Vagina (tissue), 2 donors: ENCODE measurements at regions not wholly inside any gene's neighbourhood (a gene's known extent, or its start where the extent isn't known, plus 50 kb on each side); places are given as distances from the start of the nearest gene placed in this dataset.

ENCODE experiments used
- DNase-seq, 2 donors: peaks; one replicate each; pipeline ENCODE4 v3.0.0-alpha.2; 2017; ENCODE audit errors: extremely low spot score in 2 of 2
- H3K27ac ChIP-seq: fragments of 200-600 bp; sonication (generic); one replicate; pipeline ENCODE4 v1.5.1; 2019
- H3K27me3 ChIP-seq: fragments of 200-600 bp; sonication (generic); one replicate; pipeline ENCODE4 v1.5.1; 2019
- H3K36me3 ChIP-seq, 2 donors: fragments of 200-600 bp; sonication (generic); one replicate each; pipeline ENCODE4 v1.5.1; 2017 to 2019
- H3K4me1 ChIP-seq: fragments of 200-600 bp; sonication (generic); one replicate; pipeline ENCODE4 v1.5.1; 2019
- H3K4me3 ChIP-seq, 2 donors: fragments of 200-600 bp; sonication (generic); 1 replicate in 1 of 2; 2 replicates in 1 of 2; pipeline ENCODE4 v1.5.1; 2016 to 2019
- H3K9me3 ChIP-seq: fragments of 200-600 bp; sonication (generic); one replicate; pipeline ENCODE4 v1.5.1; 2019
- CTCF ChIP-seq, 3 experiments: fragments of 450-650 bp in 2 of 3; fragments of 200-600 bp in 1 of 3; sonication (generic) in 1 of 3; IDR thresholded peaks; one replicate each; pipeline ENCODE4 v1.5.1; 2017 to 2019; ENCODE audit warnings: antibody characterized with exemption in 3 of 3, mild to moderate bottlenecking in 2 of 3, moderate library complexity in 2 of 3
- POLR2A ChIP-seq, 2 donors: fragments of 450-650 bp; IDR thresholded peaks; one replicate each; pipeline ENCODE4 v1.6.1; 2017; ENCODE audit warnings: antibody characterized with exemption in 2 of 2, mild to moderate bottlenecking in 2 of 2, moderate library complexity in 2 of 2
- POLR2AphosphoS5 ChIP-seq, 2 donors: sonication (generic); formaldehyde crosslinking; IDR thresholded peaks; one replicate each; pipeline ENCODE4 v1.9.0; 2017; ENCODE audit warnings: antibody characterized with exemption in 2 of 2, mild to moderate bottlenecking in 2 of 2, low read depth in 1 of 2; ENCODE audit not compliant: insufficient read depth in 1 of 2
- intact Hi-C: fragments of 100-400 bp; cut with DNase I; formaldehyde crosslinking; loops from one replicate; pipeline ENCODE4 v1.15.1; 2023

DNA sequence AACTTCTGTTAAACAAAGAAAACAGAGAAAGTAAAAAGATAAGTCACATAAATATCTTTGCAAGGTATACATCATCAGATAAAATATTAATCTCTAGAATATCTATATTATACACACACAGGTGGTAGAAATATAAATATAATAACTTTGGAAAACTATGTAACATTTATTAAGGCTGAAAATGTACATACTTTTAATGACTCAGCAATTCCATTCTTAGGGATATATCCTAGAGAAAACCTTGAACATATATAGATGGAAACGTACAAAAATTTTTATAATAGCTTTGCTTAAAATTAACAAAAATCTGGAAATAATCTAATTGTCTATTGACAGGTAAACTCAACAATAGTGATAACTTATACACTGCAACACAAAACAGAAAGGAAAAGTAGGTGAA is 381.3 kb downstream of the GPD2 start:
- intact Hi-C loops, result no loop called here
- no peaks in the 10 kb centered on the region for H3K27me3 ChIP-seq

DNA sequence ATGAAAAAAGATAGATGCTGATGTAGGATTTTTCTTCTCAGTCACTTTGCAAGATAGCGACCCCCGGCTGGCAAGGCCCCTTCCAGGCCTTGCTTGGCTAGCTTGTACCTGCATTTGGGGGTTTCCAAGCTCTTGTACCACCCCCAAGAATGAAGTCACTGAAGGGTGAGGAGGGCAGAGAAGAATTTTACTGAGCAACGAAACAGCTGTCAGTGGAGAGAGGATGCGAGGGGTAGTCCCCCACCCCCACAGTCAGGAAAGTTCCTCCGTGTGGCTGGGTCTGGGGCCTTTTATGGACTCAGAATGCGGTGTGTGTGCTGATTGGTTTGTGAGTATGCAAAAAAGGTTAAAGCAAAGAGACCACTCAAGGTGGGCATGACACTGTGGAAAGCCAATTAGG is 382.0 kb downstream of the GPD2 start:
- H3K27me3 ChIP-seq, result no peaks in the 10 kb centered on the region
- TF ChIP-seq CTCF (IDR thresholded peaks at IDR 0.05) (no peak), POLR2A (IDR thresholded peaks at IDR 0.05) (no peak), POLR2AphosphoS5 (IDR thresholded peaks at IDR 0.05; ENCODE audit: insufficient read depth in 1 of 2, low read depth in 1 of 2) (no peak)
- intact Hi-C loops, result no loop called here
- no peak overlapping the region for H3K27ac ChIP-seq
- H3K36me3 ChIP-seq, result no peaks in the 10 kb centered on the region
- H3K4me1 ChIP-seq, result no peaks in the 10 kb centered on the region
- H3K9me3 ChIP-seq, result no peaks in the 10 kb centered on the region
- H3K4me3 ChIP-seq, result no peak overlapping the region
- no peak for DNase-seq

More for the DNA sequence above, 381.3 kb downstream of the GPD2 start:
- H3K36me3 ChIP-seq, result no peaks in the 10 kb centered on the region
- TF ChIP-seq POLR2A (IDR thresholded peaks at IDR 0.05), result no peak
- no peak for TF ChIP-seq CTCF (IDR thresholded peaks at IDR 0.05)
- no peak for TF ChIP-seq POLR2AphosphoS5 (IDR thresholded peaks at IDR 0.05; ENCODE audit: insufficient read depth in 1 of 2, low read depth in 1 of 2)
- H3K9me3 ChIP-seq, result no peaks in the 10 kb centered on the region
- no peak overlapping the region for H3K27ac ChIP-seq
- H3K4me1 ChIP-seq, result no peaks in the 10 kb centered on the region
- H3K4me3 ChIP-seq, result no peak overlapping the region
- DNase-seq, result no peak

DNA sequence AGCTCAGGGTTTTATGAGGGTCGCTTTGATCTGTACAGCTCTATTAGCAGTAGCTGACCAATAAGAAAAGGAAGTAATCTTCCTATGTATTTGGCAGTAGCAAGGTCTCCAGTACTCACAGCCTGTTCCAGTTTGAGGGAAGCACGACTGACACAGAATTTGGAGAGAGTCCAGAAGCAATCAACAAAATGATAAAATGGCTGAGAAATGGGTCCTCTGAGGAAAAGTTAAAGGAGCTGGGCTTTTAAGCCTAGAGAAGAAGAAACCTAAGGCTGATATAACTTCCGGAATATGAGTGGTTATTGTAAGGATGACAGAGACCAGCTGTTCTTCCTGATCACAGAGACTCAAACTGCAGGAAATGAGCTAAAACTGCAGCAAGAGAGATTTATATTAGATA is 382.8 kb downstream of the GPD2 start:
- no peaks in the 10 kb centered on the region for H3K27me3 ChIP-seq
- intact Hi-C loops, result no loop called here
- H3K27ac ChIP-seq, result no peak overlapping the region
- no peaks in the 10 kb centered on the region for H3K4me1 ChIP-seq
- H3K36me3 ChIP-seq, result no peaks in the 10 kb centered on the region
- DNase-seq, result no peak
- H3K4me3 ChIP-seq, result no peak overlapping the region
- TF ChIP-seq POLR2AphosphoS5 (IDR thresholded peaks at IDR 0.05; ENCODE audit: insufficient read depth in 1 of 2, low read depth in 1 of 2), result no peak
- no peak for TF ChIP-seq CTCF (IDR thresholded peaks at IDR 0.05)
- no peak for TF ChIP-seq POLR2A (IDR thresholded peaks at IDR 0.05)
- no peaks in the 10 kb centered on the region for H3K9me3 ChIP-seq

DNA sequence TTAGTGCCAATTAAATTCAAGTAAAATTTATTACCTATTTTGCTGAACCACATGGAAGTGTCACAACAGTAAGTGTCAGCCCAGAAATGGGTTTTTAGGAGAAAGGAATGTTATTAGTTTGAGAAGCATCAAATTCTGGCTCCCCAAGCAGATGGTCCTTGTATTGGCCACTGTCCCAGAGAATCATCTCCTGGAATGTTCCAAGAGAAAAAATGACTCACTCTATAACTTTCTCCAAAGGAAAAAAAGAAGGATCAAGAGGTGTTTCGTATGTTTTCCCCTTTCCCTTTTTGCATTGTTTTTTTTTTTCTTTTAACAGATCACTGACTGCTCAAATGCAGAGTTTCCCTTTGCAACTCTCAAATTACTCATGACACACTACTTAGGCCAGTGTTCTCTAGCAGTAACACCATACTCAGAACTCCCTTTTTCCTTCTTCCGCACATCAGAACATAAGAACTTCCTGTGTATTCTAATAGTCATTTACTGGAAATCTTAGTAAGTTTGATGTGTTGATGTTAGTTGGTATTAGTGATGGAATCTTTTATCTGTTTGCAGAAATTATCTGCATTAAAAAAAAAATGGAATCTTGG is 390.3 kb downstream of the GPD2 start:
- no peak for TF ChIP-seq CTCF (IDR thresholded peaks at IDR 0.05)
- no peak for TF ChIP-seq POLR2AphosphoS5 (IDR thresholded peaks at IDR 0.05; ENCODE audit: insufficient read depth in 1 of 2, low read depth in 1 of 2)
- TF ChIP-seq POLR2A (IDR thresholded peaks at IDR 0.05), result no peak
- Histone ChIP-seq H3K36me3 (no peaks in the 10 kb centered on the region), H3K4me3 (no peak overlapping the region), H3K27ac (peak overlapping the region; percentile 35), H3K9me3 (no peaks in the 10 kb centered on the region), H3K27me3 (no peaks in the 10 kb centered on the region), H3K4me1 (no peaks in the 10 kb centered on the region)
- intact Hi-C loops, result no loop called here
- no peak for DNase-seq

- Histone ChIP-seq H3K27me3 (no peaks in the 10 kb centered on the region), H3K27ac (no peak overlapping the region), H3K36me3 (no peaks in the 10 kb centered on the region), H3K4me1 (no peaks in the 10 kb centered on the region), H3K4me3 (no peak overlapping the region), H3K9me3 (no peaks in the 10 kb centered on the region)
- no peak for DNase-seq
- intact Hi-C loops, result no loop called here
- no peak for TF ChIP-seq POLR2AphosphoS5 (IDR thresholded peaks at IDR 0.05; ENCODE audit: insufficient read depth in 1 of 2, low read depth in 1 of 2)
- no peak for TF ChIP-seq CTCF (IDR thresholded peaks at IDR 0.05)
- TF ChIP-seq POLR2A (IDR thresholded peaks at IDR 0.05), result no peak
Measured at GRCh38 chr2:156834431-156834830, 398.3 kb downstream of the GPD2 start.
